ENCODE measurements at regions not wholly inside any gene's neighbourhood (a gene's known extent, or its start where the extent isn't known, plus 50 kb on each side); places are given as distances from the start of the nearest gene placed in this dataset.
A peak's percentile ranks its signal among the peaks of the same experiment; 100 is the strongest.
"Not testable (repeated sequence)": the region's sequence is repeated elsewhere in the genome, so short reads cannot be mapped to it uniquely, and the experiment has no call there.

DNA sequence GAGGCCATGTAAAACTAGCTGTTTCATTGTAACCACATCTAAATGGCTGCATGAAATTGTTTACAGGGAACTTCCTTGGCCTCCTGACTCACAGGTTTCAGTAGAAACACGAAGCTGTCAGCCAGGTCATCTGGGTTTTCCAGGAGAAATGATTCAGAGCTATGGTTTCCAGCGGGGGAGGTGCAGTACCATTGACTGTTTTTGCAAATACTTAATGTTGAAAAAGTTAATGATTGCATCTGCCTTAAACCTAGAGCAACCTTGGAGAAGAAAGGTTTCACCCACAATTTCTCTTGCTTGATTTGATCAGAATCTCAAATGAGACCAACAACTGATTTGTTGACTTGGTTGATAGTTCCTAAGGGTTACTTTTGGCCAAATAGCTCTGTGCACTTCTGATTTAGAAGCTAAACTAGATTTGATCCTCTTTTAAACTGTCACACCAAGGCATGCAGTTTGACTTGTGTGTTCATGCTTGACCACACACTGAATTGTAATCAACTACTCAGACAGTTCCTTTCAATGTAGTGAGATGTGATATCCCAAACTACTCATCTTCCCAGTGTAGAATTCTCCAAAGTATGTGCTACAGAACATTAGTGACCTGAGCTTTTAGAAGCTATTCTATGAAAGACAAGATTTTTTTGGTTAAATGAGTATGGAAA lies 193.5 kb upstream of the CHST9 start:
- peak; percentile 67 for DNase-seq (ENCODE audit: low read depth)

DNA sequence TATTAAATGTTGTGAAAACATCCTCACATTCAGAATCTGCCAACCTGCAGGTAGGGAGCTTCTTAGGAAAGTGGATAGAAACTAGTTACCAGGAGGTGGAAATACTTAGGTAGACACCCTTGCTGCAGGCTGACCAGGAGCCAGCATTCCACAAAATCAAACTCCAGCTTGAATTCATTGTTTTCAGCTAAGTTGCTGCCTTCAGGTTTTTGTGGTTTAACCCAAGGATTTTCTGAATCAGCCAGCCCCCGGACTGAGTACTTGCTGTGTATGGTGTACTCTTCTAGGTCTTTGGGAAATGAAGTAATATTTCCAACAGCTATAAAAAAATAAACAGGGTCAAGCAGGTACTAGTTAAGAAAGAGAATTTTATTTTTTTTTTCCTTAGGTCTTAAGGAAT lies 192.1 kb upstream of the CHST9 start:
- DNase-seq (ENCODE audit: low read depth) = peak; percentile 55

DNA sequence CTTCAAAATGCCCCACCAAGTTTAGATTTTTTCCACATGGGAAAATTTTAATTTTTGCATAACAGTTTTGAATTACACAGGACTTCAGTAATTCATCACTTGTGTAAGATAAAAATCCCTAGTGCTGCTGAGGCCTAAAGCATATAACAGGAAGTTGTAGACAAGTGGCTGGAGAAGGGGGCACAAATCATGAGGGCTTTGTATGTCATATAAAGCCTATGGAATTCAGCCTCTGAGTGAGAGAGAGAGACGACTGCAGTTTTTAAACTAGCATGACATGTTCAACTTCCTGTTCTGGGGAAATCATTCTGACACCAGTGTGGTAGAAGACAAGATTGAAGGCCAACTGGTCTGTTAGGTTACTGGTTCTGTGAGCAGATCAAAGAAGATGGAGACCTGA lies 187.3 kb upstream of the CHST9 start:
- no peak for DNase-seq (ENCODE audit: low read depth)

DNA sequence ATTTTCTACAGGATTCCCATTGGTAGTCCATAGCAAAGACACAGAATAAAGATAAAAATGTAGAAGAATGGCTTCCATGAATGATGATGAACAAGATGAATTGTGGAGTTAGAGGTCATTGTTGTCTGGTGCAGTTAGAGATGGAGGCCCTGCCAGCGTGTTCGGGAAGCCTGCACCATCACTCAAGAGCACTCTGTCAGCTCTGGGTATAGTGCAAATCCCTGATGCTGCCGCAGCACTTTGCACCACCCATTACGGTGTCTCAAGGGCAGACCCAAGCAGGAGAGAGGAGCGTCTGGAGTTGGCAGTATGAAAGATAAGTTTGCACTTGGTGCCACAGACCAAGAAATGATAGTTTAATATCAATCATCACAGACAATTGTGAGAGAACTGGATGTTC lies 181.6 kb upstream of the CHST9 start:
- no peak for DNase-seq (ENCODE audit: low read depth)

DNA sequence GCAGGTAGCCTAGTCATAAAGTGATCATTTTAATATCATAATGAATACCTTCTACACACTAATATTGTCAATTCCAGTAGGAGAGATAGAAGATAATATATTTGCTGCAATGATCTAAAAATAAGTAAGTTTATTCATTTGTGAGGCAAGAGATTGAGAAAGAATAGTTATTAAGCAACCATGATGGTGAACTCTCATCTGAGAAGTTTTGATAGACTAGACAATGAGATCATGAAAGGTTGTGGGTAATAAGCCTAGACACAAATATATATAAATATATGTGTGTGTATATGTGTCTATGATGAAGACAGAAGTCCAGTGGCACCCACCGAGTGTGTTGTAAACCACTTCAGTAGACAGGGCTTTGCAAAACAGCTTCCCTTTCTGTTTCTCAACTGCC lies 181.0 kb upstream of the CHST9 start:
- no peak for DNase-seq (ENCODE audit: low read depth)

DNA sequence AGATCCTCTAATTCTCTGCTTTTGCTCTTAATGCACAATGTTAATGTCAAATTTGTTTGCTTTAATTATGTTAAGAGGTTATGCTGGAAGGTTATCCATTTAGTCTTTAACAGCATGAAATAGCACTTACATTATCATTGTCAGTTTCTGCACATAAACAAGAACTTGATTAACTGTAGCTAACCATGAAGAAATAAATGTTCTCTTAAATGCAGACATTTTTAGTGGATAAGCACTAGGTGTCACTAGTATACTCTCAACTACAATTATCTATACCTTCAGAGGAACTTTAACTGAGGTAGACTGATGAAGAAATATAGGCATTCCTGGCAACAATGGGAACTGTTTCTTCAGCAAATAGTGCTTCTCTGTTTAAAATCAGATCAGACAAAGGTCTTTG lies 178.8 kb upstream of the CHST9 start:
- DNase-seq (ENCODE audit: low read depth) = no peak

DNA sequence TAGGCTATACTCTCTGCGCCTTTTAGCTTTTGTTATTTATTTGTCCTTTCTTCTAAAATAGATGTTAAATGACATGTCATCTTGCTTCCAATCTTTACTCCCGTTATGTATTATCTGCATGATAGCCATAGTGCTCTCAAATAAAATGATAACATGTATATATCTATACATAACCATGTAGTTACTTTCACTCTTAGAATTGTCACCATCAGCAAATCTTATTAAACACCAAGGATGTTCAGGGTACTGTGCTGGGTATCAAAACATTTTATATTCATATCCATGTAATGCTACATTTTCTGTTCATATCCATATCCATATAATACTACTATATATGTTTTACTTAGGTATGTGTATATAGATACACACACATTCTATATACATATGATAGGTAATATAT lies 176.4 kb upstream of the CHST9 start:
- DNase-seq (ENCODE audit: low read depth) = no peak

DNA sequence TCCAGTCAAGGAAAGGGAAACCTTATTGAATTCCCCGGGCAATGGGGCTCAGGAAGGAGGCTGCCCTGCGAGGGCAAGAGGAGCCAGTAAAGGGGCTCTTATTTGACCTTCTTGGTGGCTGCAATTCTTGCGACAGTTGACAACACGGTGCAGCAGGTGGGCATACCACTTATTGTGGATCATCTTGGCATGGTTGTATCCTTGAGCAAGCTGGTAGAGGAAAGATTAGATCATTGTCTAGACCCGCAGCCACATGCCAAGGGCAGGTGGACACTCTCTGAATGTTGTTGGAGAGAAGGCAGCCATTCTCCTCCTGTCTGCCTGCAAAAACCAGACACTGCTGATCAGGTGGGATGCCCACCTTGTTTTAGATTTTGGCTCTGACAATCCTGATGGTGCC lies 170.2 kb upstream of the CHST9 start:
- DNase-seq (ENCODE audit: low read depth) = no peak

DNA sequence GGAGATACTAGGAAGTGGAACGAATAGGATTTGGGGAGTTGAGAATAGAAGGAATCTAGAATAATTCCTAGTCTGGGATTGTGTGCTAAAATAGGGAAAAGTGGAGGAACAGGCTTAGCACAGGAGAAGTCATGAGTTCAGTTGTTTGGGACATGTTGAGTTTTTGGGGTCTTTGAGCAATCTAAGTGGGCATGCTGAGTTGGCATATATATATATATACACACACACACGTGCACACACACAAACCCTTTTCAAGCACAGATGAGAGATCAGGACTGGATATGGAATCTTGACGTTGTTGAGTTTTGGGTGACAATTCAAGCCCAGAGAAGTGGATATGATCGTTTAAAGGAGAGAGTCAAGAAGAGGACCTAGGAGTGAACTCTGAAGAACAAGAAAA lies 168.2 kb upstream of the CHST9 start:
- DNase-seq (ENCODE audit: low read depth) = no peak

DNA sequence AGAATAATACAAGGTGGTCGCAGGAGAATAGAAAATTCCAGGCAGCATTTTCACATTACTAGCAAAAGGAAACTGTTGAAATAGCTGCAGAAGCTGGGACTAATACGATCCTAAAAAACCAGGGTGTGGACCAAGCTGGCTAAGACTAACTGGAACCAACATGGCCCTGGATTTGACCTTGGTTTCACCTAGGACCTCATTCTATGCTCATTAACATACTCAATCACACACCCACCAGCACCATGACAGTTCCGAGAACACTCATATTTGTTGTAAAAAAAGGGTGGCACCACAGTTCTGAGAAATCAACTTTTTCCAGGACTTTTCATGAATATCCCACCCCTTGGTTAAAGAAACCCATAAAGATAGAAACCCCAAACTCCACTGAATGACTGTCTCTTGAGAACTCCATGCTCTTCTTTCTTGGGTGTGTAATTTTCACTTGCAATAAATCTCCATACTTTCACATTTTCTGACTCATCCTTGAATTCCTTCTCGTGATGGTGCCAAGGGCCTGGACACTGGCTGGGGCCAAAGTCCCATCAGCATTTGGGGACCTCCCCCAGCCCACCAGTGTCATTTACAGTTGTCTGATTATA lies 164.3 kb upstream of the CHST9 start:
- DNase-seq (ENCODE audit: low read depth) = no peak

DNA sequence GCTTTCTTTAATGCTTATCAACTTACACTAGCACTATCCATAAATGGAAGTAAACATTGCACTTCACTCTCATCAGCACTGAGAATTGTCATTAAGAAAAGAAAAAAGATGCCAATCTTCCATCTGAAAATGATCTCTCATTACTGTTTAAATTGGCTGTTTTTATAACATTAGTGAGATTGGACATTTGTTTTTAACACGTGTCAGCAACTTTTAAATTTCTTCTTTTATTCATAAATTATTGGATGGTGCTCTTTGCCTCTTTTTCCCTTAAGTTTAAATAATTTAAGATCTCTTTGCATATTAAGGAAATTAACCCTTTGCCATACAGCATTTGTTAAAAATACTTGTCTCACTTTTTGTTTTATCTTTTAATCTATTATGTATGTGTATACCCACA lies 146.5 kb upstream of the CHST9 start:
- DNase-seq (ENCODE audit: low read depth) = no peak

DNA sequence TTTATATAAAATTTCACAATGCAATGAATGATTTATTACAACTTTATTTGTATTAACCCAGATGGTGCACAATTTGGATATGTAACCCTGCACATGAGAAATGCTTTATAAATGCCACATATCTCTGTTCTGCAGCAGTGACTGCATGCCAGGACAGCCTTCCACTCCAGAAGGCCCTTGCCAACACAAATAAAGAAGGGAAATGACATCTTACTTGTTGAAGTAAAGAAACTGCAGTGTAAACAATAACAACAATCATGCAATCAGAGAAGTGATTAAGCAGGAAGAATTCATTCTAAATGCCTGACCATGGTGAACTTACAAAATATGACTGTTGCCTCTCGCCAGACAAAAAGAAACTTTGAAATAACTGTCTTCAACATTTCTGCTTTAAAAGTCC lies 129.9 kb upstream of the CHST9 start:
- peak; percentile 4 for DNase-seq (ENCODE audit: low read depth)

DNA sequence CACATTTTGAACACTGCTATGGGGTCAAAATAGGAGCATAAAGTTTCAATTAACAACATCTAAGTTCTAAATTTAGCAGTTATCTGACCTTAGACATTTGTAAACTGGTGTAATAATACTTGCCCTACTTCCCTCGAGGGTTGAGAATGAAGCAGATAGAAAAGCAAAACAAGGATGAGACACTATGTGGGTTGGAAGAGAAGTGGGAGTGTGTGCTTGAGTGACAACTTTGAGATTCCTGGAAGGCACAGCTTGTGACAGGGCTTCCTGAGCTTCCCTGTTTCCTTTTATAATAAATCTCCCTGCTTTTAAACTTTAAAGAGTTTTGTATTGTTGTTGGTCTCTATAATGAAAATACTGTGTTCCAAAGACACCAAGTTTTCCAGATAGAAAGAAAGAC lies 128.6 kb upstream of the CHST9 start:
- no peak for DNase-seq (ENCODE audit: low read depth)

DNA sequence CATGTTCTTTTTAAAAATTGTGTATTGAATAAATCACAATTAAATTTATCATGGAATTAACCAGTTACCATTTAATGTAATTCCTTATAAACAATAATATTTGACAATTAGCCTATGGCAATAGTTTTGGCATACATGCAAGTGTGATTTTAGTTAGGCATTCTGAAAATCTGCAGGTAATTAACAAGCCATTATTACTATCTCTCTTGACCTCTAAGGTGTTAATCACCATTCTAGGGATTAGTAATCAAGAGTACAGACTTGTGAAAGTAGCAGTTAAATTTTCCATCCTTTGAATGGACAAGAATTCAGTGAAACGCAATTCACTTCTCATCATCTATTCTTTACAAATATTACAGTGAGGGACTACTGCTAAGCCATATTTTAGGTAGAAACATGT lies 127.7 kb upstream of the CHST9 start:
- DNase-seq (ENCODE audit: low read depth) = no peak

DNA sequence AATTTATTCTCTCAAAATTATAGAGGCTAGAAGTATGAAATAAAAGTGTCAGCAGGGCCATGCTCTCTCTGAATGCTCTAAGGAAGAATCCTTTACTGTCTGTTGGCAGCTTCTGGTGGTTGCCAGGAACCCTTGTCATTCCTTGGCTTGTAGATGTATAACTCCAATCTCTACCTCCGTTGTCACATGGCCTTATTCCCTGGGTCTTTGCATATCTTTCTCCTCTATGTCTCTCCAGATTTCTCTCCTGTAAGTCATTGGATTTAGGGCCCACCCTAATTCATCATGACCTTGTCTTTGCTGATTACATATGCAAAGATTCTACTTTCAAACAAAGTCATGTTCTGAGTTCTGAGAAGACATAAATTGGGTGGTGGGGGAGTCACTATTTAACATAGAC lies 127.0 kb upstream of the CHST9 start:
- DNase-seq (ENCODE audit: low read depth) = no peak

DNA sequence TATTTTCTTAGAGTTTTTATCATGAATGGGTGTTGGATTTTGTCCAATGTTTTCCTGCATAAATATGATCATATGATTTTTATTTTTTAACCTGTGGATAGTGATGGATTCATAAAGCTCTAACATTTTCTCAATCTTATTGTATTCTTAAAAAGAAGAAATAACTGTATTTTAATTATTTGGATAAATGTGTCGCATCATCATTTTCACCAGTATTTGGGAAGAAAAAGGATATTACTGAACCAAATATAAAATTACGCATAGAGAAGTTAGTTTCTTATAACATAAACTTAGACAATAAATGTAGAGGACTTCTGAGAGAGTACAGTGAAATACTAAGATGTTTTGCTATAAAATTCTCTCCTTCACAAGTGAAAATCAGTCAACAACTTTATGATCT lies 126.0 kb upstream of the CHST9 start:
- DNase-seq (ENCODE audit: low read depth) = no peak

DNA sequence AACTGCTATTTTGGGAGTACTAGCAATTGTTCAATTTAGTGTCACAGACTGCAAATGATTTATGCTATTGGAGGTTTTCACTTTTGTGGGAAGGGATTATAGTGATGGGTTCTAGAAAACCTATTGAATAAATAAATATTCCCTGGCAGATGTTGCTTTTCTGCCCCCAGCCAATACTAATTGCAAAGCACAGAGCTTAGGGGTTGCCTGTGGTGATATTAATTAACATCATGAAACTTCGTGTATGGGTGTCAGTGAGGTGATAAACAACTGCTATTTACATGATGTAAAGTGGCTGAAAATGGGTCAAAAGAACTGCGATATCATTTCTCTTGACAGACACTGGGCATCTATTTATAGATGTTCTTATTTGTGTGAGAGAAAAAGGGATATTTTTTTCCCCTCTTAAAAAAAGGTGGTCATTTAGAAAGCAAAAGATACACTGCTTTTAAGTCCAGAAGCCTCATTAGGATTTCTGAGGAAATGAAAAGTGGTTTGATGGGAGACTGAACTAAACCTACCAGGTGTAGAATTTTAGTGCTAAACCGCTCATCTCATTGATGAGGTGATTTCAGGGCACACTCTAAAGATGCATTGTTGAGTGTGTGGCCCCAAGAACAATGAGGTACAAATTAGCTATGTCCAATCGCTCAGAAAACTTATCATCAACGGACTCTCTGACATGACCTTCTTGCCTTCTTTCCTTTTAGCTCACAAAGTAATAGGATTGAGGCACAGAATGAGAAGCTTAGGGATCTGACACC lies 116.7 kb upstream of the CHST9 start:
- DNase-seq (ENCODE audit: low read depth) = no peak

DNA sequence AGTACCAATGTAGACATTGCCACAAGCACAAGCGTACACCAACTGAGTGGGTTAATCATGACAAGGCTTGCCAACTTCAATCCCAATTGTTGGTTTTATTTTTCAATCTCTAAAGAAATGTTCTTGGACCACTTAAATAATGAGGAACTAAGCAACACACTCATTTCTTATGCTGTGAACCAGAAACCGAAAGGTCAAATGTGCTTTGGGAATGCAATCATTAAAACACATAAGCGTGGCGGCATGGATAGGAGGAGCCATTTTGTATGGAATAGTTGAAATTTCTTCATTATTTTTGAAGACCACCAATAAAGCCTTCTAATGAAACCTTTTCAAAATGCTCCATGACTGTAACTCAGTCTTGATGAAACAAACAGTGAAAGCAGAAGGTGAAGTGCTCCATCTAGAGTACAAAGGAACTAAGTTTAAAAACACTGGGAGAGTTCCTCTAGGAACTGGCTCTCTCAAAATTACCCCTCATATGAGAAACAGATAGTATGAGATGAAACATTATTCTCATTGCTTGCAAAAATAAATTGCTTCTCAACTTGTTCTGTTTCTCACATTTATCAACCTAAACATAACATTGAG lies 113.2 kb upstream of the CHST9 start:
- no peak for DNase-seq (ENCODE audit: low read depth)

DNA sequence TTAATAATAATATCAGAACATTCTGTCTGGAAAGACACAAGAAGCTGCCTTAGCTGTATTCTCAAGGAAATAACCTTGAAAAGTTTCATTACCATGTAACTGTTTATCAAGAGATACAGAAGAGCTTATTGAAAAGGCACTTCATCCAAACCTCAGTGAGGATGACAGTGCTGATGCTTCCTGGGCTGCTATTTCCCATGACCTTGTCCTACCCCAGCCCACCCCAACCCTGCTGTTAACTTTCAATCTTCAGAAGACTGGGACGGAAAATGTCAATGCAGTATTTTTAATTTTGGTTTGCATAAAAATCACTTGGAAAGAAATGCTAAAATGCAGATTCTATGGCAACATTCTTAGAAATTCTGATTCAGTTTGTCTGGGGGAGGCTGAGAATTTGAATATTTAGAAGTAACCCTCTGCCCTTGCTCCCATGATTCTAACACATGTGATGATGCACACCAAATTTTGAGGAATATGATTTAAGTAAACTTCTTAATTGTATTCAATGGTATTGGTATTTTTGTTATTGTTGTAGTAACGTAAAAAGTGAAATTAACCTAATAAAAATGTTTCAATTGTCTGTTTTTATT lies 101.0 kb upstream of the CHST9 start:
- not testable (repeated sequence) for DNase-seq (ENCODE audit: low read depth)

DNA sequence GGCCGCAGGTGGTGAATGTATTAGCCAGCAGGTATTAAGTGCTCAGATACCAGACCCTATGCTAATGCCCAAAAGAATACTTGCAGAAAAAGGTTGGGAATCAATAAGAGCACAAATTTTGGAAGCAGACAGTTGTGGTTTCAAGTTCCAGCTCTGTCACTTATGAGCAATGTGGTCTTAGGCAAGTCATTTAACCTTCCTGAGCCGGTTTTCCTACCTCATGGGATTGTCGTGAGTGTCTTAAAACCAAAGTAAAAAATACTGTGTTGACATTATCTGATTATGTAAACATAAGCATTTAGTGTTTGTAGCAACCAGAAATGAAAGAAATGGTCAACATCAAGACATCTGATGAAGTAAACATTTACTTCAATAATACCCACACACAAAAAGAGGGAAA lies 93.0 kb upstream of the CHST9 start:
- DNase-seq (ENCODE audit: low read depth) = no peak

DNA sequence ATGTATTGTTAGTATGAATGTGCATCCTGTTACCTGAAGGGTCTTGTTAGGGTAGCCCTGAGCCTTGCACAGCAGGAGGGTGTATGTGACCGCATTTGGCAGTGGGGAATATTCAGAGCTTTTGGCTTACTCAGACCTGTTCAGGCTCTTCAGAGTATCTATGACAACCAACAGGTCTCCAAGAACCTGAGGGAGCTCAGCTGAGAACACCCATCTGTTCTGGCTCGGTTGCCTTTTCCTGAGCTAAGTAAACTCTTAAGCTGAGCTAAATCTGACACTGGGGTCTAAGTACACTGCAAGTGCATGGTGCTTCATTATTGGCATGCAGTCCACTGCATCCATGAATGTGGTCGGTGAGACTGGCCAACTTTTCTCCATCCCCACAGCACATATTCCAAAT lies 92.4 kb upstream of the CHST9 start:
- no peak for DNase-seq (ENCODE audit: low read depth)

DNA sequence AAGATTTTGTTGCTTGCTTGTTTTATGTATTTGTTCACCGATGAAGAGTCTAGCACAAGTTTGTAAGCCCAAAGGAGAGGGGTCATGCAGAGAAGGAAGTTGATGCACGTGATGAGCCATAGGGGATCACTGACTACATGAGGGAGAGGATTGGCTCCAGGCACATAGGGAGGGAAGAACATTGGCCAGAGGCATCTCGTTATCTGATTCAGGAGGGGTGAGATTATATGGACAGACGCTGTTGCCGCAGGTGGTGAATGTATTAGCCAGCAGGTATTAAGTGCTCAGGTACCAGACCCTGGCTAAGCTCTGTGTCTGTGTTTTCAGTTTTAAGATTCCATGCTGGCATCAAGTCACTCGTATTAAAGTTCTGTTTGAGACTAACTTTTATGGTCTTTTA lies 91.8 kb upstream of the CHST9 start:
- no peak for DNase-seq (ENCODE audit: low read depth)

DNA sequence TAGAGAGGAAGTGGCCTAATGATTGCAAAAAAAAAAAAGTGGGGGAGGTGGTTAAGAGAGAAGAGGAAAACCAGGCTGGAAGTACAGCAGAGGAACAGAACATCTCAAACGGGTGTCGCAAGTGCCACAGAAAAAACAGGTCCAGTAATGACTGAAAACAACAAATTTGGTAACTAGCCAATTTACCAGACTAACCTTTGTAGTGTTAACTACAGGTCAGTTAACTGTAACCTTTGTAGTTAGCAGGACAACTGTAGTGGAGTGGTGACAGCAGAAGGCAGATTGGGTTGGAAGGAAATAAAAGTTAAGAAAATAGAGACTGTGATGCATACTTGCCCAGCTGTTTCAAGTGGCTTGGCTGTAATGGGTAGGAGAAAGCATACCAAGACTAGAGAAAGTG lies 91.4 kb upstream of the CHST9 start:
- DNase-seq (ENCODE audit: low read depth) = no peak

All from non-pigmented ciliary epithelial cell (primary cell).